Neuronal stem cell (in vitro differentiated cells): ENCODE measurements at regions not wholly inside any gene's neighbourhood (a gene's known extent, or its start where the extent isn't known, plus 50 kb on each side); places are given as distances from the start of the nearest gene placed in this dataset.

Experiments used
- DNase-seq: peaks from one replicate; pipeline ENCODE4 v3.0.0-alpha.2; 2013; ENCODE audit warnings: low spot score
- H2AFZ ChIP-seq: one replicate; pipeline ENCODE4 v1.6.1; 2013; ENCODE audit warnings: mild to moderate bottlenecking, low read length, inconsistent platforms
- H2AK5ac ChIP-seq: 2 replicates; pipeline ENCODE4 v1.6.1; 2013; ENCODE audit warnings: low read depth, mild to moderate bottlenecking, inconsistent platforms, low read length, moderate library complexity, mixed read lengths
- H2BK120ac ChIP-seq: 2 replicates; pipeline ENCODE4 v1.6.1; 2013; ENCODE audit warnings: low read depth, mild to moderate bottlenecking, inconsistent platforms, low read length, moderate library complexity, mixed read lengths
- H2BK12ac ChIP-seq: one replicate; pipeline ENCODE4 v1.6.1; 2013; ENCODE audit warnings: low read length, inconsistent platforms
- H2BK15ac ChIP-seq: 2 replicates; pipeline ENCODE4 v1.6.1; 2013; ENCODE audit warnings: mild to moderate bottlenecking, low read length, inconsistent platforms, mixed read lengths
- H2BK5ac ChIP-seq: one replicate; pipeline ENCODE4 v1.6.1; 2013; ENCODE audit warnings: inconsistent platforms, mild to moderate bottlenecking, low read length, moderate library complexity
- H3K14ac ChIP-seq: one replicate; pipeline ENCODE4 v1.6.1; 2013; ENCODE audit warnings: low read length, inconsistent platforms
- H3K18ac ChIP-seq: 2 replicates; pipeline ENCODE4 v1.6.1; 2013; ENCODE audit warnings: low read length, inconsistent platforms
- H3K23ac ChIP-seq: 2 replicates; pipeline ENCODE4 v1.6.1; 2013; ENCODE audit warnings: low read depth, mild to moderate bottlenecking, mixed read lengths, low read length, inconsistent platforms; ENCODE audit not compliant: poor library complexity
- H3K27ac ChIP-seq: replicated peaks from 3 replicates; pipeline ENCODE4 v1.5.1; 2013; ENCODE audit warnings: low read length, inconsistent platforms
- H3K27me3 ChIP-seq, 3 experiments: 2 replicates each; pipeline ENCODE4 v1.6.1; 2013; ENCODE audit warnings: low read length in 3 of 3, mild to moderate bottlenecking in 2 of 3, inconsistent platforms in 1 of 3, low read depth in 1 of 3, mixed read lengths in 1 of 3, moderate library complexity in 1 of 3; ENCODE audit not compliant: control insufficient read depth in 3 of 3, insufficient read depth in 3 of 3
- H3K36me3 ChIP-seq, 2 donors: replicated peaks in 1 of 2; 2 replicates each; pipeline ENCODE4 v1.6.1; 2013; ENCODE audit warnings: low read length in 2 of 2; ENCODE audit not compliant: control insufficient read depth in 2 of 2, insufficient read depth in 2 of 2
- H3K4ac ChIP-seq: 2 replicates; pipeline ENCODE4 v1.6.1; 2013; ENCODE audit warnings: inconsistent platforms, mild to moderate bottlenecking, low read length, moderate library complexity
- H3K4me1 ChIP-seq, 2 donors: 1 replicate in 1 of 2; 2 replicates in 1 of 2; pipeline ENCODE4 v1.6.1; 2013; ENCODE audit warnings: low read length in 2 of 2, low read depth in 1 of 2; ENCODE audit not compliant: control insufficient read depth in 2 of 2, insufficient read depth in 1 of 2
- H3K4me2 ChIP-seq: one replicate; pipeline ENCODE4 v1.6.1; 2013; ENCODE audit warnings: mild to moderate bottlenecking, low read length, inconsistent platforms; ENCODE audit not compliant: insufficient read depth, poor library complexity, severe bottlenecking
- H3K4me3 ChIP-seq, 2 donors: 2 replicates each; pipeline ENCODE4 v1.5.1; 2013; ENCODE audit warnings: low read length in 2 of 2, mild to moderate bottlenecking in 2 of 2, inconsistent platforms in 1 of 2, moderate library complexity in 1 of 2
- H3K79me1 ChIP-seq: one replicate; pipeline ENCODE4 v1.6.1; 2013; ENCODE audit warnings: low read depth, mild to moderate bottlenecking, inconsistent platforms, low read length, moderate library complexity
- H3K9ac ChIP-seq: one replicate; pipeline ENCODE4 v1.6.1; 2013; ENCODE audit warnings: mild to moderate bottlenecking, low read depth, low read length, inconsistent platforms; ENCODE audit not compliant: poor library complexity
- H3K9me3 ChIP-seq, 2 donors: replicated peaks in 1 of 2; 2 replicates each; pipeline versions ENCODE3 to v1.6.1; 2013; ENCODE audit warnings: low read length in 2 of 2, mild to moderate bottlenecking in 2 of 2, inconsistent platforms in 1 of 2, low read depth in 1 of 2, mixed read lengths in 1 of 2, moderate library complexity in 1 of 2; ENCODE audit not compliant: control insufficient read depth in 2 of 2, insufficient read depth in 1 of 2
- H4K8ac ChIP-seq: one replicate; pipeline ENCODE4 v1.6.1; 2013; ENCODE audit warnings: low read depth, mild to moderate bottlenecking, inconsistent platforms, low read length, moderate library complexity
- H4K91ac ChIP-seq: one replicate; pipeline ENCODE4 v1.6.1; 2013; ENCODE audit warnings: low read length, low read depth, mild to moderate bottlenecking, inconsistent platforms; ENCODE audit not compliant: poor library complexity
- WGBS, 2 donors: extraction: QIAGEN DNeasy Blood & Tissue Kit; methylation state at CpG; one replicate each; pipeline ENCODE4 v1.1.7; 2013; ENCODE audit warnings: missing lambda C conversion rate in 2 of 2, mixed read lengths in 1 of 2; ENCODE audit not compliant: insufficient read length in 2 of 2, insufficient replicate concordance in 1 of 2; ENCODE audit errors: extremely low coverage in 2 of 2; 5-methylcytosine and 5-hydroxymethylcytosine counted together

GRCh38 chr14:23709923-23710322 lies 73.8 kb downstream of the DHRS2 start:
- Histone ChIP-seq H3K23ac (no peak overlapping the region), H3K4me2 (no peak overlapping the region), H3K36me3 (no peaks in the 10 kb centered on the region), H3K9me3 (peaks cover 5 to 7% of the 10 kb centered on the region in 2 donors), H3K4me1 (no peaks in the 10 kb centered on the region), H2BK5ac (no peak overlapping the region), H3K18ac (no peak overlapping the region), H2BK12ac (no peak overlapping the region), H4K91ac (no peak overlapping the region), H2AFZ (no peak overlapping the region), H2AK5ac (no peak overlapping the region), H3K27me3 (no peaks in the 10 kb centered on the region), H3K4me3 (no peak overlapping the region), H3K9ac (no peak overlapping the region), H4K8ac (no peak overlapping the region), H3K4ac (no peak overlapping the region), H3K27ac (no peak overlapping the region), H2BK15ac (no peak overlapping the region), H2BK120ac (no peak overlapping the region), H3K14ac (no peak overlapping the region), H3K79me1 (no peaks in the 10 kb centered on the region)
- no peak for DNase-seq
- WGBS, 2 donors: no CpG with 5 or more reads among the region's 2 CpGs

- H2BK5ac ChIP-seq: no peak overlapping the region
- H3K4me3 ChIP-seq: no peak overlapping the region
- no peak overlapping the region for H3K4me2 ChIP-seq
- no peak overlapping the region for H2BK120ac ChIP-seq
- no peak overlapping the region for H2BK12ac ChIP-seq
- no peaks in the 10 kb centered on the region for H3K27me3 ChIP-seq
- no peak overlapping the region for H3K27ac ChIP-seq
- H4K8ac ChIP-seq: no peak overlapping the region
- H2AFZ ChIP-seq: no peak overlapping the region
- no CpG with 5 or more reads among the region's 2 CpGs for WGBS, 2 donors
- no peaks in the 10 kb centered on the region for H3K4me1 ChIP-seq
- H3K23ac ChIP-seq: no peak overlapping the region
- no peaks in the 10 kb centered on the region for H3K79me1 ChIP-seq
- H2BK15ac ChIP-seq: no peak overlapping the region
- no peaks in the 10 kb centered on the region for H3K9me3 ChIP-seq
- no peak overlapping the region for H3K4ac ChIP-seq
- H4K91ac ChIP-seq: no peak overlapping the region
- H3K14ac ChIP-seq: no peak overlapping the region
- no peak for DNase-seq
- H3K36me3 ChIP-seq: no peaks in the 10 kb centered on the region
- no peak overlapping the region for H2AK5ac ChIP-seq
- H3K9ac ChIP-seq: no peak overlapping the region
- H3K18ac ChIP-seq: no peak overlapping the region
Measured at GRCh38 chr14:23712287-23712686, 76.1 kb downstream of the DHRS2 start.

GRCh38 chr14:23719225-23719985 lies 83.2 kb downstream of the DHRS2 start:
- Histone ChIP-seq H3K27ac (no peak overlapping the region), H2BK120ac (no peak overlapping the region), H2AFZ (no peak overlapping the region), H3K79me1 (no peaks in the 10 kb centered on the region), H3K4me3 (no peak overlapping the region), H3K4ac (no peak overlapping the region), H2BK5ac (peak overlapping the region; percentile 20), H3K14ac (no peak overlapping the region), H4K91ac (no peak overlapping the region), H3K4me1 (no peaks in the 10 kb centered on the region), H3K4me2 (no peak overlapping the region), H3K36me3 (no peaks in the 10 kb centered on the region), H3K27me3 (peaks cover 0 to 21% (median 0%) of the 10 kb centered on the region in 3 experiments), H2BK12ac (no peak overlapping the region), H2BK15ac (no peak overlapping the region), H2AK5ac (no peak overlapping the region), H3K23ac (no peak overlapping the region), H4K8ac (no peak overlapping the region), H3K9me3 (no peaks in the 10 kb centered on the region), H3K9ac (no peak overlapping the region), H3K18ac (no peak overlapping the region)
- DNase-seq: no peak
- WGBS, 2 donors: no CpG with 5 or more reads among the region's 10 CpGs

- Histone ChIP-seq H4K91ac (no peak overlapping the region), H2BK15ac (no peak overlapping the region), H3K36me3 (no peaks in the 10 kb centered on the region), H2AFZ (no peak overlapping the region), H4K8ac (no peak overlapping the region), H3K9me3 (no peaks in the 10 kb centered on the region), H3K79me1 (no peaks in the 10 kb centered on the region), H3K4me2 (no peak overlapping the region), H3K4me3 (no peak overlapping the region), H3K9ac (no peak overlapping the region), H3K23ac (no peak overlapping the region), H3K18ac (no peak overlapping the region), H3K27me3 (peaks cover 0 to 27% (median 0%) of the 10 kb centered on the region in 3 experiments), H2BK12ac (no peak overlapping the region), H3K4me1 (no peaks in the 10 kb centered on the region), H3K4ac (no peak overlapping the region), H3K14ac (no peak overlapping the region), H2BK120ac (no peak overlapping the region), H2AK5ac (no peak overlapping the region), H2BK5ac (no peak overlapping the region), H3K27ac (no peak overlapping the region)
- no CpG with 5 or more reads among the region's 1 CpG for WGBS, 2 donors
- no peak for DNase-seq
Measured at GRCh38 chr14:23722675-23723074, 86.5 kb downstream of the DHRS2 start.
